GM23248 (cell line): ENCODE measurements at regions not wholly inside any gene's neighbourhood (a gene's known extent, or its start where the extent isn't known, plus 50 kb on each side); places are given as distances from the start of the nearest gene placed in this dataset.

Experiments
- DNase-seq: peaks from one replicate; pipeline ENCODE4 v3.0.0-alpha.2; 2015
- H2AFZ ChIP-seq: fragments of 200-600 bp; sonication (generic); 2 replicates; pipeline ENCODE4 v1.6.1; 2016; ENCODE audit warnings: antibody characterized with exemption
- H3F3A ChIP-seq: fragments of 200-600 bp; sonication (generic); 2 replicates; pipeline ENCODE4 v1.6.1; 2016; ENCODE audit warnings: mild to moderate bottlenecking, antibody characterized with exemption, mixed run types; ENCODE audit not compliant: insufficient read depth
- H3K27ac ChIP-seq: fragments of 200-600 bp; sonication (generic); 2 replicates; pipeline ENCODE4 v1.5.1; 2016; ENCODE audit warnings: mild to moderate bottlenecking
- H3K27me3 ChIP-seq: fragments of 200-600 bp; sonication (generic); replicated peaks from 2 replicates; pipeline ENCODE4 v1.6.1; 2016; ENCODE audit warnings: mild to moderate bottlenecking; ENCODE audit not compliant: insufficient read depth
- H3K36me3 ChIP-seq: fragments of 200-600 bp; sonication (generic); 2 replicates; pipeline ENCODE4 v1.6.1; 2016; ENCODE audit warnings: low read depth, mild to moderate bottlenecking
- H3K4me1 ChIP-seq: fragments of 200-600 bp; sonication (generic); 2 replicates; pipeline ENCODE4 v1.6.1; 2016; ENCODE audit warnings: mild to moderate bottlenecking; ENCODE audit not compliant: insufficient read depth
- H3K4me2 ChIP-seq: fragments of 200-600 bp; sonication (generic); one replicate; pipeline ENCODE4 v1.6.1; 2016; ENCODE audit warnings: mild to moderate bottlenecking; ENCODE audit not compliant: unreplicated experiment
- H3K4me3 ChIP-seq: fragments of 200-600 bp; sonication (generic); 2 replicates; pipeline ENCODE4 v1.5.1; 2016; ENCODE audit warnings: mild to moderate bottlenecking
- H3K79me2 ChIP-seq: fragments of 200-600 bp; sonication (generic); 2 replicates; pipeline ENCODE4 v1.6.1; 2016; ENCODE audit warnings: mild to moderate bottlenecking; ENCODE audit not compliant: insufficient read depth
- H3K9ac ChIP-seq: fragments of 200-600 bp; sonication (generic); 2 replicates; pipeline ENCODE4 v1.6.1; 2016; ENCODE audit warnings: mild to moderate bottlenecking
- H3K9me2 ChIP-seq: fragments of 200-600 bp; sonication (generic); 2 replicates; pipeline ENCODE4 v1.6.1; 2016; ENCODE audit warnings: mixed run types, mild to moderate bottlenecking, moderate library complexity; ENCODE audit not compliant: insufficient read depth
- H3K9me3 ChIP-seq: fragments of 200-600 bp; sonication (generic); one replicate; pipeline ENCODE4 v1.6.1; 2017; ENCODE audit warnings: low read depth
- H4K20me1 ChIP-seq: fragments of 200-600 bp; sonication (generic); 2 replicates; pipeline ENCODE4 v1.6.0; 2016; ENCODE audit not compliant: insufficient read depth
- EZH2 ChIP-seq: fragments of 200-600 bp; sonication (generic); IDR thresholded peaks from 2 replicates; pipeline ENCODE4 v1.6.1; 2018; ENCODE audit warnings: antibody characterized with exemption, mild to moderate bottlenecking; ENCODE audit not compliant: insufficient read depth, poor library complexity, severe bottlenecking
- EZH2phosphoT487 ChIP-seq: fragments of 200-600 bp; sonication (generic); IDR thresholded peaks from 2 replicates; pipeline ENCODE4 v1.6.1; 2018; ENCODE audit warnings: antibody characterized with exemption, moderate library complexity, mild to moderate bottlenecking, low read depth; ENCODE audit not compliant: insufficient read depth
- WGBS, 2 experiments: methylation state at CpG; one replicate each; pipeline ENCODE4 v1.1.6; 2015 to 2017; ENCODE audit warnings: low lambda C conversion rate in 2 of 2, low coverage in 1 of 2; ENCODE audit errors: missing lambda C conversion rate in 2 of 2; 5-methylcytosine and 5-hydroxymethylcytosine counted together
- in situ Hi-C: fragments of 300-500 bp; cut with MboI; formaldehyde crosslinking; loops from 2 replicates; pipeline ENCODE4 v1.15.0; 2020

GRCh38 chr3:145843561-145843960, 317.4 kb downstream of the PLOD2 start:
- no peaks in the 10 kb centered on the region for H3K79me2 ChIP-seq

GRCh38 chr3:145849115-145849514, 311.9 kb downstream of the PLOD2 start:
- no peaks in the 10 kb centered on the region for H4K20me1 ChIP-seq
- H3K9me2 ChIP-seq = no peaks in the 10 kb centered on the region
- in situ Hi-C loops = no loop called here
- TF ChIP-seq EZH2phosphoT487 (no peak), EZH2 (no peak)
- H3K9me3 ChIP-seq = no peaks in the 10 kb centered on the region
- no peaks in the 10 kb centered on the region for H3K4me1 ChIP-seq
- no peak overlapping the region for H3K4me3 ChIP-seq
- no peaks in the 10 kb centered on the region for H3K36me3 ChIP-seq
- no peak for DNase-seq
- no peak overlapping the region for H3K9ac ChIP-seq
- H3K79me2 ChIP-seq = no peaks in the 10 kb centered on the region
- no peaks in the 10 kb centered on the region for H3K27me3 ChIP-seq
- H3K27ac ChIP-seq = no peak overlapping the region
- no peaks in the 10 kb centered on the region for H3F3A ChIP-seq
- H3K4me2 ChIP-seq = no peak overlapping the region
- no peak overlapping the region for H2AFZ ChIP-seq
- WGBS, 2 experiments = 86 to 91% methylated on average over 1 of the region's 1 CpG

More at GRCh38 chr3:145843561-145843960, 317.4 kb downstream of the PLOD2 start:
- Histone ChIP-seq H4K20me1 (no peaks in the 10 kb centered on the region), H3K27me3 (no peaks in the 10 kb centered on the region), H3K9me2 (peaks cover 3% of the 10 kb centered on the region; the same call in 1 of the 2 replicates), H3K4me1 (no peaks in the 10 kb centered on the region), H3K36me3 (no peaks in the 10 kb centered on the region), H2AFZ (no peak overlapping the region), H3K4me3 (no peak overlapping the region), H3K9ac (no peak overlapping the region), H3K27ac (no peak overlapping the region), H3F3A (no peaks in the 10 kb centered on the region), H3K9me3 (no peaks in the 10 kb centered on the region), H3K4me2 (no peak overlapping the region)
- WGBS, 2 experiments = 41 to 43% methylated on average over 1 of the region's 1 CpG
- no peak for TF ChIP-seq EZH2phosphoT487
- TF ChIP-seq EZH2 = no peak
- in situ Hi-C loops = no loop called here
- DNase-seq = no peak

- H3K36me3 ChIP-seq = no peaks in the 10 kb centered on the region
- H3K4me2 ChIP-seq = no peak overlapping the region
- H4K20me1 ChIP-seq = no peaks in the 10 kb centered on the region
- H2AFZ ChIP-seq = no peak overlapping the region
- H3F3A ChIP-seq = no peaks in the 10 kb centered on the region
- in situ Hi-C loops = no loop called here
- 44 to 57% methylated on average over 2 of the region's 2 CpGs for WGBS, 2 experiments
- no peaks in the 10 kb centered on the region for H3K4me1 ChIP-seq
- H3K27ac ChIP-seq = no peak overlapping the region
- H3K9me3 ChIP-seq = no peaks in the 10 kb centered on the region
- no peak overlapping the region for H3K4me3 ChIP-seq
- TF ChIP-seq EZH2 (no peak), EZH2phosphoT487 (no peak)
- no peak overlapping the region for H3K9ac ChIP-seq
- no peaks in the 10 kb centered on the region for H3K9me2 ChIP-seq
- H3K79me2 ChIP-seq = no peaks in the 10 kb centered on the region
- no peak for DNase-seq
- no peaks in the 10 kb centered on the region for H3K27me3 ChIP-seq
Observed at GRCh38 chr3:145854499-145854898, 306.5 kb downstream of the PLOD2 start.

- TF ChIP-seq EZH2 = no peak
- TF ChIP-seq EZH2phosphoT487 = no peak
- Histone ChIP-seq H3K79me2 (no peaks in the 10 kb centered on the region), H3K27me3 (no peaks in the 10 kb centered on the region), H3K9me2 (no peaks in the 10 kb centered on the region), H4K20me1 (no peaks in the 10 kb centered on the region), H3K9ac (no peak overlapping the region), H3F3A (no peaks in the 10 kb centered on the region), H3K4me1 (no peaks in the 10 kb centered on the region), H3K4me2 (no peak overlapping the region), H3K36me3 (no peaks in the 10 kb centered on the region), H2AFZ (no peak overlapping the region), H3K9me3 (no peaks in the 10 kb centered on the region), H3K4me3 (no peak overlapping the region), H3K27ac (no peak overlapping the region)
- DNase-seq = no peak
- WGBS, 2 experiments = 67 to 70% methylated on average over 1 of the region's 1 CpG
- in situ Hi-C loops = no loop called here
Observed at GRCh38 chr3:145857956-145858355, 303.0 kb downstream of the PLOD2 start.

- no peak for DNase-seq
- H3K4me1 ChIP-seq = no peaks in the 10 kb centered on the region
- no peak for TF ChIP-seq EZH2phosphoT487
- TF ChIP-seq EZH2 = no peak
- H3K9me3 ChIP-seq = no peaks in the 10 kb centered on the region
- H3K79me2 ChIP-seq = no peaks in the 10 kb centered on the region
- H3K27me3 ChIP-seq = no peaks in the 10 kb centered on the region
- H3K36me3 ChIP-seq = no peaks in the 10 kb centered on the region
- no peaks in the 10 kb centered on the region for H3K9me2 ChIP-seq
- no peaks in the 10 kb centered on the region for H3F3A ChIP-seq
- no peak overlapping the region for H3K27ac ChIP-seq
- no peak overlapping the region for H3K4me2 ChIP-seq
- in situ Hi-C loops = no loop called here
- H2AFZ ChIP-seq = no peak overlapping the region
- no peaks in the 10 kb centered on the region for H4K20me1 ChIP-seq
- WGBS, 2 experiments = 58 to 67% methylated on average over 2 of the region's 2 CpGs
- no peak overlapping the region for H3K4me3 ChIP-seq
- H3K9ac ChIP-seq = no peak overlapping the region
Observed at GRCh38 chr3:145864336-145864735, 296.6 kb downstream of the PLOD2 start.
